Left forelimb (tissue), 1 donor: ENCODE measurements at regions not wholly inside any gene's neighbourhood (a gene's known extent, or its start where the extent isn't known, plus 50 kb on each side); places are given as distances from the start of the nearest gene placed in this dataset.

ENCODE experiments used
- DNase-seq: peaks from one replicate; pipeline ENCODE4 v3.0.0-alpha.2; 2018; ENCODE audit warnings: low spot score

DNA sequence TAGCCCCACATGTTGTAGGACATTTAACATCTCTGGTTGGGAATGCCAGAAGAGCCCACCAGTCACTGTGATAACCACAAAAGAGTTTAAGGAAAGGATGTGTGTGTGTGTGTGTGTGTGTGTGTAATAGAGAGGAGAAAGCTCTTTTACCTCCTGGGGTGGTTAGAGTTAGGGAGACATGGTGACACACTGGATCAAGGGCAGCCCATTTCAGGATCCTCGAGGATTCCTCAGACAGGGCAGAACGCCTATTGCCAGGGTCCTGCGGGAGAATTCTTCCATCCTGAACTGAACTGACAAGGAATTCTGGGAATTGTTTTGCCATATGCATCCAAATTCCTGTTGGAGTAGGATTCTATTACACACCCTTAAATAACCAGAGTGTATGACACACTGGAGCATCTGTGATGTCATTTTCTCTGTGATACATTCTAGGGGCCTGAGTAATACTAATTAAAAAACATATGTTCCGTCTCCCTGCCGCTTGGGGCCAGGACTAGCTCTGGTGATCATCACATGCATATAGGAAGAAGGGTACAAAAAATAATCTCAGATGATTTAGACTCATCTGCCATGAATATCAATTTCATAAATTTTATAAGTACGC lies 156.4 kb upstream of the MMADHC start:
- no peak for DNase-seq

GRCh38 chr2:149741646-149742045 lies 154.1 kb upstream of the MMADHC start:
- no peak for DNase-seq

- DNase-seq, result no peak
Measured at GRCh38 chr2:149740490-149740889, 152.9 kb upstream of the MMADHC start.

GRCh38 chr2:149739883-149740265 lies 152.3 kb upstream of the MMADHC start:
- DNase-seq, result no peak

DNA sequence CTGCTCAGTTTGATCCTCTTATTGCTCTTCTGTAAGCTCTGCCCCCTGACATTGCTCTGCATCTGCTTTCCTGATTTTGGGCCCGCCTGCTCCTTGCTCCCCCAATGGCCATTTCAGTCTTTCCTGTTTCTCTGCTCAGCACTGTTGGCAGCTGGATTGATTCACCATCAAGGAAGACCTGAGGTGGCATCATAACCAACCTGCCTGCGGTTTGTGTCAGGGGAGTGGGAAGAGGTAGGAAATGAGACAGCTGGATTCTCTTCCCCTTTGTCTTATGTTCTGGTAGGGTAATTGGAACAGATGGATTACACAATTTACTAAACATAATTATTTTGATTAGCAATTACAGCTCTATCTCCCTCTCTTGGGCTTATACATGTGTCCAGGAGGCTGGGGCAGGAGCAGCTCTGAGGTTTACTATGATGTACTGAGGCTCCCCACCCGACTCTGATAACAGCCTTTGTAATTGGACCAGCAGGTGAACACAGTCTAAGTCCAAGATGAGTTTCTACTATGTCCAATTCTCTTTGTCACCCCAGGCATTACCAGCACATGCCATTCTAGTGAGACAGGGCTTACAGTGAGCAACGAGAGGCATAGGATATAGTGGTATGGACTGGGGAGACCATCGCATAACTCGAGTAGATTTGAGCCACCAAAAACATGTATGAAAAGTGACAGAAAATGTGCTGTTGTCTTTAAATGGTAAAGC lies 151.8 kb upstream of the MMADHC start:
- DNase-seq, result no peak

GRCh38 chr2:149738767-149739166 lies 151.2 kb upstream of the MMADHC start:
- no peak for DNase-seq

DNA sequence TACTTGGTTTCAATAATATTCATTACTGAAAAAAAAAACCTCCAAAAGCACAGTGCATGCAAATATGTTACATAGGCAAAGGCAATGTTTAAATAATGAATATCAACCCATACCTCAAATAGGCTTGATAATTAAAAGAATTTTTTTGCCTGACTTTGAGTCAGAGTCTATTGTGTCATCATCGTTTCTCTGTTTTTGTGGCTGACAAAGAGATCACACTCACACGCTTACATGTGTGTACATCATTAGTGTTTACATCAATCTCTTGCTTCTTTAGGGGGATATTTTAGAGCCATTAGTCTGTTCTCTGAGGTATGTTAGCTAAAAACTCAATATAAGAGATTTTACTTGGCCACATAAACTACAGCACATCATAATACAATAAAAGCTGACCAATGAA lies 150.3 kb upstream of the MMADHC start:
- DNase-seq, result no peak

- no peak for DNase-seq
Measured at GRCh38 chr2:149735237-149735958, 147.8 kb upstream of the MMADHC start.

DNA sequence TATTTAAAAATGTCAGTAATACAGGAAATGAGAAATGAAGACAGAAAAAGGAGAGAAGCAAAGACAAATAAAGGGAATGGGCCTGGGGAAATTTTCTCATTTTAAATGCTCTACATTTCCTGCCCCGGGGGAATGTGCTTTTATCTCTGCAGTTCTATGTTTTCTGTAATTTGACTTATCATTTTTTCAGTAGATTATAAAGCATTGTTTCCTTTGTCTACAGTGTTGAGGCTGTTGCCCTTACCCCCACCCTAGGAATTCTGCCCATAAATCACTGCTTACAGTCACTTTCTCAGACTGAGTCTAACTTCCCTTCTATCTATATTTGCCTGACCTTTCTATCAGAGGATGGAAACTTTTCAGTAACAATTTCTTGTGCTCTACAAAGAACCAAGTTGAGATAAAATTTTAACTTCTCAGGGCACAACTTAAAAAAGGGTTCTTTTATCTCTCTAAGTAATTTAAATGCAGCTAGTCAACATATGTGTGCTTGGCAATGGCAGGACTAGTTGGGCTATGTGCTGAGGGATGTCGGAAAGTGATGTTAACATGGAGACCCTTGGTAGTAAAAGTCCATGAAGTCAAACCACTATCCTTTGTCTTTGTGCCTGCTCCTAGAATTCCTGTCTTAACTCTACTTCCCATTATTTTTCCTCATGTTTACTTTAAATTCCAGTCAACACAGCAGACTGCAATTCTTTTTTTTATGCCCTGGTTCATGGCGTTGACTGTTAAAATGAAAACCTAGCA lies 146.5 kb upstream of the MMADHC start:
- no peak for DNase-seq

DNA sequence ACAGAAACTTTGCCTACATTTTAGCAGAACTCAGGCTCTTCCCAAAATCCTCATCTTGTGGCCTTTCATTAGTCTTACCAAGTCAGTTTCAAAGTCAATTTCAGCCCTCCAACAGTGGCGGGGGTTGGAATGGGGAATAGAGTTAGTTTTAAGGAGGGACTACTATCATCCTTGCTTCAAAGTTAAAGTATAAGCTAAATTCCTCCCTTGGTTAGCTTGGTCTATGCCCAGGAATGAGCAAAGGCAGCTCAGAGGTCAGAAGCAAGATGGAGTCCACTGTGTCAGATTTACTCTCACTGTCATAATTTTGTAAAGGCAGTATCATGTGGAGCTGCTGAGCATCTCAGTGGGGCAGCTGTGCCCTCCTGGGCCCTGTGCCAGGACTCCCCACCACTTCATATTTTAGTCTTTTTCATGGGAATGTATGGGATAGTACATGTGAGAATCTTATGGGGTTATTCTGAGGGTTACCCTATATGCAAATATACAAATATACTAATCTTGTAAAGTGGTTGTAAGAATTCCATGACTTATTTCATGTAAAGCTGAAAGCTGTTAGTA lies 145.2 kb upstream of the MMADHC start:
- no peak for DNase-seq

DNA sequence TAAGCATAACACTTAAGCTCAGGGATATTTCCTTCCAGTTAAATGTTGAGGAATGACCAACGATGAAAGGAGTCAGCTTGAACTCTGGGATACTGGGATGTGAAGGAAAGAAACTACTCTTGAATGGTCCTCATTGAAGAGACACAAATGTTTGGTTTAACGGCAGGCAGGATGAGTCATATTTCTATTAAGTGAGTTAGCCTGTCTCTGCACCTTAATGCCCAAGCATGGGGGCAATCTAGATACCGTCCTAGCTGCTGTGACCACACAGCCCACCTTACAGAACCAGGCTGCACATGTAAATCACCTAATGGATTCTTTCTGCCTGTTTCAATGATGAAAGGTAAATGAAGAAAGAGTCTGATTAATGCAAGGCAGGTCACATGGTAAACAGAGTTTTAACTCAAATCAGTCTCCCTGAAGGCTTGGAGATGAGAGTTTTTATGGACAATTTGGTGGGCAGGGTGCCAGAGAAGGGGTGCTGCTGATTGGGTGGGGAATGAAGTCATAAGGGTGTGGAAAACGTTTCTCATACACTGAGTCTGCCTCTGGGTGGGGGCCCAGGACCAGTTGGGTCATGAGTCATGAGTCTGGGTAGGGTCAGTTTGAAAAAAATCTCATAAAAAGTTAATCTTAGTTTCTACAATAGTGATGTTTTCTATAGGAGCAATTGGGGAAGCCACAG lies 144.6 kb upstream of the MMADHC start:
- DNase-seq, result no peak

- no peak for DNase-seq
Measured at GRCh38 chr2:149731079-149731478, 143.5 kb upstream of the MMADHC start.

DNA sequence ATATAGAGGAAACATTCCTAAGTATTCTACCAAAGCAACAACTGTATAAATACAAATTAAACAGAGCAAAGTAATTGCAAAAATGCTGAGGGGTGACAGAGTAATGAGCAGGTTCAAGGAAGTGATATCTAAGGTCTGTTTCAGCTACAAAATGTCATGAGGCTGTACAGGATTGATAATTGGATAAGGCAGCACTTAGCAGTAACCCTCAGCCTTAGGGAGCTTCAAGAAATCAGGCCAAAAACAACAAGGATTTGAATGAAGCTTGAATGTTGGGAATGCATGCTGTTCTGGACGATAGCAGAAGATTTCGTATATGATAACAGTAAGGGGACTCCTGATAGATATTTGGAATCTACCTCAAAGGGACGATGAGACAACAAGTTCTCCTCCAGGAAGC lies 142.0 kb upstream of the MMADHC start:
- DNase-seq, result no peak

GRCh38 chr2:149727927-149728326 lies 140.4 kb upstream of the MMADHC start:
- no peak for DNase-seq

- DNase-seq, result no peak
Measured at GRCh38 chr2:149725234-149725633, 137.7 kb upstream of the MMADHC start.

DNA sequence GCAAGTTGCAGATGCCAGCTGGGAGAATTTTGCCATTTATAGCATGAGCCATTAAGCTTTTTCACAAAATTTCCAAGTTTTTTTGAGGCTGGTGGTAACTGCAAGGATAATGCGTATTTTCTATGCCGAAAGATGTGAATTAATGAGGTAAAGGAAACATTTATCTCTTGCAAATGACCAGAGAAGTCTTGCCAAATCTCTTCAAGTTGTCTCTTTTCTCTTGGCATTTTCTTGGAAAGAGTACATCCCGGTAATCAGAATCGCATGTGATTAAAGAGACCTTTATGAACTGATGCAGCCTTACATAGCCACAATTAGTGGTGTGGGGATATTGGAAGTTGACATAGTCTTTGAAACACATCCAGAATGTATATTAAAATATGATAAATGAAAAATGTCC lies 136.5 kb upstream of the MMADHC start:
- no peak for DNase-seq

DNA sequence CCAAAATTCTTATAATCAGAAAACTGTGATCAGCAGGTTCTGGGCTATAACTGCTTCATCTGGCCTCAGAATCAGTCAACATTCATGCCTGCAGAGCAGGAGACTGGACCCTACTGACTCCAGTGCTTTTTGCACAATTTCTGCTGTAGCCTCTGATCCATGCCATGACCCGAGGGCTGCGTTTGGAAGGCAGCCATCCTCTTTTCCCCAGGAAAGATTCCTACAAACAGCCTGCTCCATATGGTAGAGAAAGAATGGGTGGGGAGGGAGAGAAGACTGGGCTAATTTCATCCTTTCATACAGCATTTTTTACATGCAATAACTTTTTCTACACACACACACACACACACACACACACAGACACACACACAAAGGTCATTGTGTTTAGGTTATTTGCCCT lies 133.0 kb upstream of the MMADHC start:
- DNase-seq, result no peak

DNA sequence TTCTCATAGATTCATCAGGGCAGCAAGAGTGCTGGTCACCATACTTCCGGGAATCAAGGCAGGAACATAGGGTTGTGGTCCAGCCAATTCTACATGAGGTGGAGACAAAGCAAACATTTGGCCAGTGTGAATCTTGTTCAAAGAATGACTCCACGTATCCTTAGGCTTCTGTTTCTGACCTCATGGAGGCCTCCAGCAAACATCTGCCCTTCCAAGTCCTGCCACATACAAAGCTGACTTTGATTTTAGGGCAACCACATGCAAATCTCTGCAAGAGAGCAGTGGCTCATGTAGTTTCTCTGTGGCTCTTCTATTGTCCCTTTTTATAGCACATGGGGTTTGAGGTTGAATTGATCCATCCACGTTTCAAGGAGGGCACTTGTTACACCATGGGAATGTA lies 132.1 kb upstream of the MMADHC start:
- DNase-seq, result no peak

DNA sequence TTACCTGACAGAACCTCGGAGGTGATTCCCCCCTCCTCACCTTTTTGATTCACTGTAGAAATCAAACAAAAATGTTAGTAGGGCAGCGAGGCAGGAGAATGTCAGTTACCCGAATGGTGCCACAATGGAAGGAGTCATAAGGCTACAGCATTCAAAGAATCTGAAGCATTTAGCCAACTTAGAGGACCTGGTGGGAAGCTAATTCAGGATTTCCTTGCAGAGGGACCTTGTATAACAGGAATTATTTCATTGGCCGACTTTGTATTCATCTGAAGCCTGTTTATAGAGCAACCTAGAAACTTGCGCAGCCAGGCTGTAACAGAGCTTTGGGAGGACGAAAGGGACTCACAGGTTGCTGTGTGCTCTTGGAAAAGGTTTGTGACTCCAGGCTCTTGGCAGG lies 129.1 kb upstream of the MMADHC start:
- no peak for DNase-seq

DNA sequence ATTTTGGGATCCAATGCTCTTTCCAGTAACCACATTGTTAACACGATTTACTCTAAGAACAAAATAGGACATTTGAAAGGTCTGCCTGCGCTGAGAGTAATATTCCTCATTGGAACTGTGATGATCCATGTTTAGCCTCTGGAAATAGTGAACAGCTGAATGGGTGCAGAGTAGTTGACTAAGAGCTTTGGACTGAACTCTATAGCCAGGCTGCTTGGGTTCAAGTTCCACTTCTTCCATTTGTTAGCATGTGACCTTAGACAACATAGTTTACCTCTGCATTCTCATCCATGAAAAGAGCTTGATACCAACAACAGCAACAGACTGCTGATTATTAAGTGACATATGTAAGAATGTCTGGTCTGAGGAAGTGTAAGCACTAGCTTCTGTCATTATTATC lies 128.3 kb upstream of the MMADHC start:
- DNase-seq, result no peak

DNA sequence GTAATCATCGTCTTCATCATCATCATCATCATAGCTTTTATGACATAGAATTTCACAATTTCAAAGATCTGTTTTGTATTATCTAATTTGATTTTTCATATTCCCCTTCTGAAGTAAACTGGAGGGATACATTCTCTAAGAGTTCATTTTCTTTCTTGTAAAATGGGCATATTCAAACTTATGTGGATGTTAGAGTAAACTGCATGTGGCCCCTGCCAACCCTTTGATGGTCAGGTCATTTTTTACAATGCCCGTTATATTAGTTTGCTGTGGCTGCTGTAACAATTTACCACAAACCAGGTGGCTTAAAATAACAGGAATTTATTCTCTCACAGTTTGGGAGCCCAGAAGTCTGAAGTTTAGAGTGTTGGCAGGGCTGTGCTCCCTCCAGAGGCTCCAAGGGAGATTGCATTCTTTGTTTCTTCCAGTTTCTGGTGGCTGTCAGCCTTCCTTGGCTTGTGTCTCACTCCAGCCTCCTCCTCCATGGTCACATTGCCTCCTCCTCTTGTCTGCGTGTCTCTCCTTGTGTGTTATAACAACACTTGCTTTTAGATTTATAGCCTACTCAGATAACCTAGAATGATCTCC lies 127.5 kb upstream of the MMADHC start:
- no peak for DNase-seq
